Mesenchymal stem cell (in vitro differentiated cells and primary cell): ENCODE measurements at regions not wholly inside any gene's neighbourhood (a gene's known extent, or its start where the extent isn't known, plus 50 kb on each side); places are given as distances from the start of the nearest gene placed in this dataset.

ENCODE experiments used
- DNase-seq: peaks from one replicate; pipeline ENCODE4 v3.0.0-alpha.2; 2013
- H2AFZ ChIP-seq: one replicate; pipeline ENCODE4 v1.6.1; 2013; ENCODE audit warnings: low read depth, mild to moderate bottlenecking, control low read depth, inconsistent platforms, low read length, moderate library complexity
- H2AK5ac ChIP-seq: 2 replicates; pipeline ENCODE4 v1.6.1; 2013; ENCODE audit warnings: low read length, moderate library complexity, mild to moderate bottlenecking, inconsistent platforms; ENCODE audit not compliant: severe bottlenecking
- H2BK120ac ChIP-seq: one replicate; pipeline ENCODE4 v1.6.1; 2013; ENCODE audit warnings: low read depth, mild to moderate bottlenecking, inconsistent platforms, low read length, moderate library complexity
- H2BK12ac ChIP-seq, 2 experiments: one replicate each; pipeline ENCODE4 v1.6.1; 2013; ENCODE audit warnings: inconsistent platforms in 2 of 2, low read length in 2 of 2, mild to moderate bottlenecking in 2 of 2, moderate library complexity in 2 of 2, control low read depth in 1 of 2
- H2BK15ac ChIP-seq: one replicate; pipeline ENCODE4 v1.6.1; 2013; ENCODE audit warnings: mild to moderate bottlenecking, low read depth, inconsistent platforms; ENCODE audit not compliant: poor library complexity, severe bottlenecking
- H2BK5ac ChIP-seq: 2 replicates; pipeline ENCODE4 v1.6.1; 2013; ENCODE audit warnings: low read depth, mild to moderate bottlenecking, low read length, control low read depth, inconsistent platforms; ENCODE audit not compliant: poor library complexity, severe bottlenecking
- H3K14ac ChIP-seq, 2 experiments: one replicate each; pipeline ENCODE4 v1.6.1; 2013; ENCODE audit warnings: inconsistent platforms in 2 of 2, low read length in 2 of 2, control low read depth in 1 of 2, mild to moderate bottlenecking in 1 of 2, moderate library complexity in 1 of 2
- H3K18ac ChIP-seq, 2 experiments: one replicate each; pipeline ENCODE4 v1.6.1; 2013; ENCODE audit warnings: inconsistent platforms in 2 of 2, low read length in 2 of 2, control low read depth in 1 of 2, low read depth in 1 of 2, mild to moderate bottlenecking in 1 of 2
- H3K23ac ChIP-seq, 2 experiments: one replicate each; pipeline ENCODE4 v1.6.1; 2013; ENCODE audit warnings: inconsistent platforms in 2 of 2, low read length in 2 of 2, mild to moderate bottlenecking in 2 of 2, moderate library complexity in 2 of 2, control low read depth in 1 of 2
- H3K27ac ChIP-seq: 2 replicates; pipeline ENCODE4 v1.5.1; 2013; ENCODE audit warnings: mild to moderate bottlenecking, moderate library complexity, low read length, control low read depth, inconsistent platforms; ENCODE audit not compliant: poor library complexity, severe bottlenecking
- H3K27me3 ChIP-seq, 2 experiments: 2 replicates each; pipeline versions ENCODE4 v1.6.1 to v1.7.0; 2013; ENCODE audit warnings: low read length in 2 of 2, mild to moderate bottlenecking in 2 of 2, moderate library complexity in 2 of 2, control low read depth in 1 of 2, inconsistent platforms in 1 of 2; ENCODE audit not compliant: control insufficient read depth in 1 of 2, insufficient read depth in 1 of 2
- H3K36me3 ChIP-seq, 2 experiments: 2 replicates each; pipeline versions ENCODE4 v1.6.1 to v1.7.0; 2013; ENCODE audit warnings: low read length in 2 of 2, control low read depth in 1 of 2, inconsistent platforms in 1 of 2, low read depth in 1 of 2, mild to moderate bottlenecking in 1 of 2; ENCODE audit not compliant: insufficient read depth in 2 of 2, control insufficient read depth in 1 of 2
- H3K4ac ChIP-seq, 2 experiments: one replicate each; pipeline ENCODE4 v1.6.1; 2013; ENCODE audit warnings: inconsistent platforms in 2 of 2, low read length in 2 of 2, mild to moderate bottlenecking in 2 of 2, moderate library complexity in 2 of 2, control low read depth in 1 of 2, low read depth in 1 of 2
- H3K4me1 ChIP-seq: 2 replicates; pipeline ENCODE4 v1.6.1; 2013; ENCODE audit warnings: low read depth, low read length, control low read depth; ENCODE audit not compliant: control insufficient read depth, insufficient read depth
- H3K4me2 ChIP-seq: 2 replicates; pipeline ENCODE4 v1.6.1; 2013; ENCODE audit warnings: low read length, mild to moderate bottlenecking, inconsistent platforms; ENCODE audit not compliant: poor library complexity, severe bottlenecking
- H3K4me3 ChIP-seq, 2 experiments: 2 replicates each; pipeline versions ENCODE4 v1.5.1 to v1.7.0; 2013; ENCODE audit warnings: low read length in 2 of 2, mild to moderate bottlenecking in 2 of 2, control low read depth in 1 of 2, low read depth in 1 of 2; ENCODE audit not compliant: insufficient read depth in 1 of 2
- H3K79me1 ChIP-seq: replicated peaks from 2 replicates; pipeline ENCODE4 v1.6.1; 2013; ENCODE audit warnings: mild to moderate bottlenecking, control low read depth, low read length, inconsistent platforms; ENCODE audit not compliant: poor library complexity, severe bottlenecking
- H3K9ac ChIP-seq: 2 replicates; pipeline ENCODE4 v1.7.0; 2013; ENCODE audit warnings: mild to moderate bottlenecking, low read length, moderate library complexity
- H3K9me3 ChIP-seq: 2 replicates; pipeline ENCODE4 v1.7.0; 2013; ENCODE audit warnings: mild to moderate bottlenecking, low read length; ENCODE audit not compliant: control insufficient read depth
- H4K8ac ChIP-seq: one replicate; pipeline ENCODE4 v1.6.1; 2013; ENCODE audit warnings: inconsistent platforms, mild to moderate bottlenecking, low read length, moderate library complexity
- H4K91ac ChIP-seq: one replicate; pipeline ENCODE4 v1.6.1; 2013; ENCODE audit warnings: mild to moderate bottlenecking, low read length, inconsistent platforms
- WGBS: methylation state at CpG from one replicate; pipeline ENCODE4 v1.1.7; 2013; ENCODE audit warnings: mixed read lengths; 5-methylcytosine and 5-hydroxymethylcytosine counted together

DNA sequence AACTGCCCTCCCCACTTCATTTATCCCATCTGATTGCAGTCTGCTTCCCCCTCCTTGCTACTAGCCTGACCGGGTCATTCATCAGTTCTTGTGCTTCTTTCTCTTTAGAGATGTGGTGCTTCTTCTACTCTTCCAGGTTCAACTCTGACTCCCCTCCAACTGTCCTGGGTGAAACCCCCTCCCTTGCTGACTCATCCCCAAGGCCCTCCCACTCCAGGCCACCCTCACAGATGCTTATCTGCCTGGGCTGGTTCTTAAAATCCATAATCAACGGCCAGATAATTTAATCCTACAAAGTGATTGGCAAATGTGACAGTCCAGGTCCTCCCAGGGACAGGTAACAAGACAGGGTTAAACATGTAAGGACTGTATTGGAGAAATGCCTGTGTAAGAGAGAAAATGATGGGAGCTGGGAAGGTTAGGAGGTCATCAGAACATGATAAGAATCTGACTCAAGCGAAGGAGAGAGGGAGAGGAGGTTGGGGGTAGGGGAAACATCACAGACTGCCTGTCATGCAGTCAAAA is 182.8 kb upstream of the C1QTNF7 start:
- no peak overlapping the region for H3K23ac ChIP-seq
- H2AFZ ChIP-seq = no peak overlapping the region
- H3K27ac ChIP-seq = no peak overlapping the region
- peak overlapping the region in 1 of 2 experiments; percentile 38 for H2BK12ac ChIP-seq
- no peak overlapping the region for H3K4me3 ChIP-seq
- H3K4me1 ChIP-seq = no peaks in the 10 kb centered on the region
- no peak for DNase-seq
- peak overlapping the region; percentile 2 to 4 for H3K18ac ChIP-seq
- no peaks in the 10 kb centered on the region for H3K9me3 ChIP-seq
- H2BK120ac ChIP-seq = peak overlapping the region; percentile 23
- no peak overlapping the region for H2BK5ac ChIP-seq
- 54% methylated on average over 3 of the region's 3 CpGs for WGBS
- H3K4me2 ChIP-seq = no peak overlapping the region
- H3K4ac ChIP-seq = no peak overlapping the region
- no peaks in the 10 kb centered on the region for H3K79me1 ChIP-seq
- H3K27me3 ChIP-seq = no peaks in the 10 kb centered on the region
- H2AK5ac ChIP-seq = no peak overlapping the region
- no peak overlapping the region for H3K14ac ChIP-seq
- H3K36me3 ChIP-seq = no peaks in the 10 kb centered on the region
- H4K91ac ChIP-seq = no peak overlapping the region
- no peak overlapping the region for H3K9ac ChIP-seq
- H4K8ac ChIP-seq = no peak overlapping the region
- peak overlapping the region; percentile 36 for H2BK15ac ChIP-seq

DNA sequence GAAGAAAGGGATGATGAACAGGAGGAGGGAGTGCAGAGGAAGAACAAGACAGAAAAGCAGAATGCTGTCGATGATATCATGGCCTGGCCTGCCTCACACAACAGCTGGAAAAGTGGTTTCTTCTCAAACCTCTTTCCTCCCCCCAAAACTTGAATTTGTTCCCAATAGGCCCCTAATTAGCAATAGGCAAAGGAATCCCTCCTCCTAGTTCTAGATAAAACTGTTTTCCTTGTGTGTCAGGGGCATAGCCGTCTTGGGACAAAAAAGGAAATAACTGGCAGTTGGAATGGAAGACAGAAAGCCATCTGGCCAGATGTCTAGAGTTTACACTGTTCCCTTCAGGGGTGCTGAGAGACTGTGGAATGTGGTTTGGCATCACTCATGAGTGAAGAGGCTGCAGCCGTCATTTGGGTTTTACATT is 177.8 kb upstream of the C1QTNF7 start:
- H3K4me2 ChIP-seq = no peak overlapping the region
- H2BK15ac ChIP-seq = no peak overlapping the region
- no peak overlapping the region for H4K91ac ChIP-seq
- H2BK12ac ChIP-seq = no peak overlapping the region
- H3K14ac ChIP-seq = no peak overlapping the region
- no peak overlapping the region for H3K27ac ChIP-seq
- H4K8ac ChIP-seq = no peak overlapping the region
- WGBS = 7% methylated on average over 1 of the region's 3 CpGs
- no peaks in the 10 kb centered on the region for H3K9me3 ChIP-seq
- no peaks in the 10 kb centered on the region for H3K27me3 ChIP-seq
- no peak overlapping the region for H3K18ac ChIP-seq
- no peaks in the 10 kb centered on the region for H3K4me1 ChIP-seq
- no peak overlapping the region for H2AFZ ChIP-seq
- H3K4me3 ChIP-seq = no peak overlapping the region
- H3K36me3 ChIP-seq = no peaks in the 10 kb centered on the region
- H3K4ac ChIP-seq = no peak overlapping the region
- no peak overlapping the region for H3K9ac ChIP-seq
- no peak overlapping the region for H2AK5ac ChIP-seq
- H3K23ac ChIP-seq = no peak overlapping the region
- no peak overlapping the region for H2BK5ac ChIP-seq
- no peak overlapping the region for H2BK120ac ChIP-seq
- no peaks in the 10 kb centered on the region for H3K79me1 ChIP-seq
- peak; percentile 34 for DNase-seq

GRCh38 chr4:15253349-15253748 is 174.5 kb upstream of the C1QTNF7 start:
- Histone ChIP-seq H3K14ac (no peak overlapping the region), H2BK15ac (no peak overlapping the region), H3K4ac (no peak overlapping the region), H3K9ac (no peak overlapping the region), H3K79me1 (no peaks in the 10 kb centered on the region), H3K4me3 (no peak overlapping the region), H3K18ac (no peak overlapping the region), H3K9me3 (no peaks in the 10 kb centered on the region), H3K27ac (no peak overlapping the region), H2AFZ (no peak overlapping the region), H4K8ac (no peak overlapping the region), H2BK120ac (no peak overlapping the region), H3K23ac (no peak overlapping the region), H4K91ac (no peak overlapping the region), H3K27me3 (no peaks in the 10 kb centered on the region), H2AK5ac (no peak overlapping the region), H2BK12ac (no peak overlapping the region), H3K36me3 (no peaks in the 10 kb centered on the region), H3K4me2 (no peak overlapping the region), H3K4me1 (no peaks in the 10 kb centered on the region), H2BK5ac (no peak overlapping the region)
- 99% methylated on average over 3 of the region's 4 CpGs for WGBS
- no peak for DNase-seq

- Histone ChIP-seq H3K4me1 (no peaks in the 10 kb centered on the region), H2BK15ac (no peak overlapping the region), H3K79me1 (no peaks in the 10 kb centered on the region), H2AK5ac (no peak overlapping the region), H2BK5ac (no peak overlapping the region), H4K91ac (no peak overlapping the region), H3K36me3 (no peaks in the 10 kb centered on the region), H3K27ac (no peak overlapping the region), H4K8ac (no peak overlapping the region), H3K4me3 (no peak overlapping the region), H2AFZ (no peak overlapping the region), H3K4me2 (no peak overlapping the region), H3K9me3 (no peaks in the 10 kb centered on the region), H2BK120ac (no peak overlapping the region), H2BK12ac (no peak overlapping the region), H3K27me3 (no peaks in the 10 kb centered on the region), H3K4ac (no peak overlapping the region), H3K9ac (peak overlapping the region; percentile 35), H3K18ac (no peak overlapping the region), H3K14ac (no peak overlapping the region), H3K23ac (no peak overlapping the region)
- WGBS = 98% methylated on average over 5 of the region's 7 CpGs
- DNase-seq = no peak
Measured at GRCh38 chr4:15254236-15254880, 173.5 kb upstream of the C1QTNF7 start.
